ENCODE measurements at regions not wholly inside any gene's neighbourhood (a gene's known extent, or its start where the extent isn't known, plus 50 kb on each side); places are given as distances from the start of the nearest gene placed in this dataset.

DNA sequence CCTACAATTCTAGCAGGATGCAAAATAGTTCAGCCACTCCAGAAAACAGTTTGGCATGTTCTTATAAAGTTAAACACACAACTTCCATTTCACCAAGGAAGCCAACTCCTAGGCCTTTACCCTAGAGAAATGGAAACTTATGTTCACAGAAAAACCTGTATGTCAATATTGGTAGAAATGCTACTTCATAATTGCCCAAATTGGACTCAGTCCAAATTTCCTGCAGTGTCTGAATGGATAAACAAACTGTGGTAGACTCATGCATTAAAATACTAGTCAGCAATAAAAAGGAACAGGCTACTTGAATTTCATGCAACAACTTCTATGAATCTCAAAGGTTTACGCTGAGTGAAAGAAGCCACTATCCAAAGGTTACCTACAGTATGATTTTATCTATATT, 1738.8 kb upstream of the IGFBP7 start:
- TF ChIP-seq, protein P1, sequence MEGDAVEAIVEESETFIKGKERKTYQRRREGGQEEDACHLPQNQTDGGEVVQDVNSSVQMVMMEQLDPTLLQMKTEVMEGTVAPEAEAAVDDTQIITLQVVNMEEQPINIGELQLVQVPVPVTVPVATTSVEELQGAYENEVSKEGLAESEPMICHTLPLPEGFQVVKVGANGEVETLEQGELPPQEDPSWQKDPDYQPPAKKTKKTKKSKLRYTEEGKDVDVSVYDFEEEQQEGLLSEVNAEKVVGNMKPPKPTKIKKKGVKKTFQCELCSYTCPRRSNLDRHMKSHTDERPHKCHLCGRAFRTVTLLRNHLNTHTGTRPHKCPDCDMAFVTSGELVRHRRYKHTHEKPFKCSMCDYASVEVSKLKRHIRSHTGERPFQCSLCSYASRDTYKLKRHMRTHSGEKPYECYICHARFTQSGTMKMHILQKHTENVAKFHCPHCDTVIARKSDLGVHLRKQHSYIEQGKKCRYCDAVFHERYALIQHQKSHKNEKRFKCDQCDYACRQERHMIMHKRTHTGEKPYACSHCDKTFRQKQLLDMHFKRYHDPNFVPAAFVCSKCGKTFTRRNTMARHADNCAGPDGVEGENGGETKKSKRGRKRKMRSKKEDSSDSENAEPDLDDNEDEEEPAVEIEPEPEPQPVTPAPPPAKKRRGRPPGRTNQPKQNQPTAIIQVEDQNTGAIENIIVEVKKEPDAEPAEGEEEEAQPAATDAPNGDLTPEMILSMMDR (tag by site-specific recombination; IDR thresholded peaks at IDR 0.05), result no peak
- TF ChIP-seq ZBTB7A (tag by site-specific recombination; IDR thresholded peaks at IDR 0.05; ENCODE audit: low read depth), result no peak
